GM23338 (cell line): ENCODE measurements at regions not wholly inside any gene's neighbourhood (a gene's known extent, or its start where the extent isn't known, plus 50 kb on each side); places are given as distances from the start of the nearest gene placed in this dataset.

Experiments
- ATAC-seq: fragments of 200-7000 bp; cut with Tn5 transposase; 3 replicates; pipeline ENCODE4 v1.9.1; 2020
- DNase-seq: peaks from one replicate; pipeline ENCODE4 v3.0.0-alpha.2; 2015; ENCODE audit warnings: low spot score
- H2AFZ ChIP-seq: fragments of 200-600 bp; sonication (generic); 2 replicates; pipeline ENCODE4 v1.8.0; 2016; ENCODE audit warnings: antibody characterized with exemption, mild to moderate bottlenecking, moderate library complexity
- H3F3A ChIP-seq: fragments of 200-600 bp; sonication (generic); replicated peaks from 2 replicates; pipeline ENCODE4 v1.8.0; 2017; ENCODE audit warnings: antibody characterized with exemption, mixed run types, low read depth
- H3K27ac ChIP-seq: fragments of 200-600 bp; sonication (generic); 2 replicates; pipeline ENCODE4 v1.6.1; 2016; ENCODE audit warnings: low read depth
- H3K27me3 ChIP-seq: fragments of 200-600 bp; sonication (generic); 2 replicates; pipeline ENCODE4 v1.8.0; 2016; ENCODE audit warnings: mild to moderate bottlenecking, mixed run types, moderate library complexity; ENCODE audit not compliant: insufficient read depth
- H3K36me3 ChIP-seq: fragments of 200-600 bp; sonication (generic); 2 replicates; pipeline ENCODE4 v1.8.0; 2016; ENCODE audit warnings: mild to moderate bottlenecking; ENCODE audit not compliant: insufficient read depth
- H3K4me1 ChIP-seq: fragments of 200-600 bp; sonication (generic); 2 replicates; pipeline ENCODE4 v1.8.0; 2016; ENCODE audit warnings: mild to moderate bottlenecking, moderate library complexity; ENCODE audit not compliant: insufficient read depth
- H3K4me2 ChIP-seq: fragments of 200-600 bp; sonication (generic); 2 replicates; pipeline ENCODE4 v1.7.1; 2017; ENCODE audit warnings: mixed run types
- H3K4me3 ChIP-seq: fragments of 200-600 bp; sonication (generic); 2 replicates; pipeline ENCODE4 v1.6.1; 2016; ENCODE audit warnings: mixed run types
- H3K79me2 ChIP-seq: fragments of 200-600 bp; sonication (generic); replicated peaks from 2 replicates; pipeline ENCODE4 v1.8.0; 2017; ENCODE audit warnings: mild to moderate bottlenecking; ENCODE audit not compliant: insufficient read depth
- H3K9me2 ChIP-seq: fragments of 200-600 bp; sonication (generic); 2 replicates; pipeline ENCODE4 v1.8.0; 2017; ENCODE audit not compliant: insufficient read depth
- H4K20me1 ChIP-seq: fragments of 200-600 bp; sonication (generic); replicated peaks from 2 replicates; pipeline ENCODE4 v1.8.0; 2017; ENCODE audit warnings: mild to moderate bottlenecking; ENCODE audit not compliant: insufficient read depth
- H3K27ac Mint-ChIP-seq: 2 replicates; pipeline ENCODE4 v1.8.0; 2020; ENCODE audit warnings: inconsistent platforms, mild to moderate bottlenecking, moderate library complexity, mixed read lengths
- H3K27me3 Mint-ChIP-seq: 3 replicates; pipeline ENCODE4 v1.8.0; 2022; ENCODE audit warnings: low read depth, mild to moderate bottlenecking, moderate library complexity, mixed read lengths, inconsistent platforms; ENCODE audit not compliant: insufficient read depth, poor library complexity
- H3K36me3 Mint-ChIP-seq: 3 replicates; pipeline ENCODE4 v1.8.0; 2021; ENCODE audit warnings: low read depth, mild to moderate bottlenecking, inconsistent platforms, moderate library complexity, mixed read lengths
- H3K4me1 Mint-ChIP-seq: 3 replicates; pipeline ENCODE4 v1.8.0; 2020; ENCODE audit warnings: mild to moderate bottlenecking, inconsistent platforms, mixed read lengths
- H3K4me3 Mint-ChIP-seq: 3 replicates; pipeline ENCODE4 v1.8.0; 2021; ENCODE audit warnings: moderate library complexity, mild to moderate bottlenecking, inconsistent platforms, mixed read lengths
- H3K9me3 Mint-ChIP-seq: 3 replicates; pipeline ENCODE4 v1.8.0; 2020; ENCODE audit warnings: moderate library complexity, mild to moderate bottlenecking, inconsistent platforms, mixed read lengths
- CREB1 ChIP-seq: fragments of 250-450 bp; sonication (Bioruptor Pico); IDR thresholded peaks from 2 replicates; pipeline ENCODE4 v1.5.0; 2020; ENCODE audit warnings: low read depth, mild to moderate bottlenecking, moderate library complexity
- EZH2 ChIP-seq: fragments of 200-600 bp; sonication (generic); IDR thresholded peaks from one replicate; pipeline ENCODE4 v1.8.0; 2017; ENCODE audit warnings: antibody characterized with exemption, mild to moderate bottlenecking, low read depth; ENCODE audit not compliant: unreplicated experiment
- EZH2phosphoT487 ChIP-seq: fragments of 200-600 bp; sonication (generic); IDR thresholded peaks from one replicate; pipeline ENCODE4 v1.8.1; 2018; ENCODE audit warnings: antibody characterized with exemption; ENCODE audit not compliant: unreplicated experiment
- JUNB ChIP-seq: IDR thresholded peaks from one replicate; pipeline ENCODE4 v1.6.1; 2016; ENCODE audit warnings: antibody characterized with exemption; ENCODE audit not compliant: unreplicated experiment
- NANOG ChIP-seq: IDR thresholded peaks from 2 replicates; pipeline ENCODE4 v1.6.1; 2016; ENCODE audit warnings: antibody characterized with exemption, borderline replicate concordance
- POLR2AphosphoS5 ChIP-seq: IDR thresholded peaks from 2 replicates; pipeline ENCODE4 v1.6.1; 2016; ENCODE audit warnings: antibody characterized with exemption, low read depth
- REST ChIP-seq: IDR thresholded peaks from one replicate; pipeline ENCODE4 v1.6.1; 2018; ENCODE audit warnings: antibody characterized with exemption; ENCODE audit not compliant: unreplicated experiment
- STAT1 ChIP-seq: IDR thresholded peaks from one replicate; pipeline ENCODE4 v1.6.1; 2016; ENCODE audit warnings: antibody characterized with exemption; ENCODE audit not compliant: unreplicated experiment
- ZNF114 ChIP-seq: fragments of 250-450 bp; sonication (Bioruptor Pico); IDR thresholded peaks from 2 replicates; pipeline ENCODE4 v1.5.0; 2020; ENCODE audit warnings: mild to moderate bottlenecking, moderate library complexity
- ZNF331 ChIP-seq: fragments of 250-450 bp; sonication (Bioruptor Pico); IDR thresholded peaks from 2 replicates; pipeline ENCODE4 v1.5.0; 2020; ENCODE audit warnings: low read depth, mild to moderate bottlenecking, moderate library complexity
- TF ChIP-seq, protein P1 (sequence below): IDR thresholded peaks from 2 replicates; pipeline ENCODE4 v1.6.1; 2016; ENCODE audit warnings: antibody characterized with exemption
- TF ChIP-seq, protein P2 (sequence below), 2 experiments: fragments of 200-600 bp in 1 of 2; sonication (generic) in 1 of 2; conservative IDR thresholded peaks; 2 replicates each; pipeline versions ENCODE4 v1.5.1 to v1.6.1; 2016 to 2017; ENCODE audit warnings: antibody characterized with exemption in 2 of 2, low read depth in 2 of 2, mild to moderate bottlenecking in 2 of 2, moderate library complexity in 1 of 2
- TF ChIP-seq, protein P3 (sequence below): fragments of 250-450 bp; sonication (Bioruptor Pico); IDR thresholded peaks from 2 replicates; pipeline ENCODE4 v1.5.0; 2020; ENCODE audit warnings: mild to moderate bottlenecking, moderate library complexity

DNA sequence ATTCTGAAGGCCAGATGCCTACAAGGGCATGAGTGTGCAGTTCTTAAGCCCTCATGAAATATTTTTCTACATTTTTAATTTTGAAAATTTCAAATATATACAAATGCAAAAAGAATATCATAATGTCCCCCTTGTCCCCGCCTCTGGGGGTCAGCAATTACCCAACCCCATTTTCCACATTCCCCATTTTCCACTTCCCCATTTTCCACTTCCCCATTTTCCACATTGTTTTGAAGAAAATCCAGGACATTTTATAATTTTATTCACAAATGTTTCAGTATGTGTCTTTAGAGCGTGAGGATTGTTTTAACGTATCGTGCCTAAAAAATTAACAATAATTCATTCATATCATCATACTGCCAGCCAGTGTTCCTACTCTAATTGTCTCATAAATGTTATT, 403.6 kb upstream of the RAB6C start:
- Histone ChIP-seq H3K79me2 (no peaks in the 10 kb centered on the region), H3K9me2 (no peaks in the 10 kb centered on the region; the same call in 1 of the 2 replicates), H2AFZ (no peak overlapping the region), H3K4me2 (no peak overlapping the region), H3K36me3 (no peaks in the 10 kb centered on the region), H4K20me1 (no peaks in the 10 kb centered on the region), H3K4me3 (no peak overlapping the region), H3K27me3 (no peaks in the 10 kb centered on the region), H3K4me1 (no peaks in the 10 kb centered on the region), H3K27ac (no peak overlapping the region), H3F3A (no peaks in the 10 kb centered on the region)
- Mint-ChIP-seq H3K27me3 (peaks cover 1% of the 10 kb centered on the region), H3K27ac (no peak overlapping the region), H3K4me3 (no peak overlapping the region), H3K36me3 (peaks cover 10% of the 10 kb centered on the region), H3K9me3 (peaks cover 36% of the 10 kb centered on the region), H3K4me1 (no peaks in the 10 kb centered on the region)
- ATAC-seq = no peak
- no peak for TF ChIP-seq EZH2phosphoT487
- no peak for TF ChIP-seq ZNF114
- no peak for TF ChIP-seq POLR2AphosphoS5
- no peak for TF ChIP-seq REST
- no peak for TF ChIP-seq JUNB
- no peak for TF ChIP-seq ZNF331 (CRISPR knock-in tag)
- no peak for TF ChIP-seq NANOG
- TF ChIP-seq, protein P1, sequence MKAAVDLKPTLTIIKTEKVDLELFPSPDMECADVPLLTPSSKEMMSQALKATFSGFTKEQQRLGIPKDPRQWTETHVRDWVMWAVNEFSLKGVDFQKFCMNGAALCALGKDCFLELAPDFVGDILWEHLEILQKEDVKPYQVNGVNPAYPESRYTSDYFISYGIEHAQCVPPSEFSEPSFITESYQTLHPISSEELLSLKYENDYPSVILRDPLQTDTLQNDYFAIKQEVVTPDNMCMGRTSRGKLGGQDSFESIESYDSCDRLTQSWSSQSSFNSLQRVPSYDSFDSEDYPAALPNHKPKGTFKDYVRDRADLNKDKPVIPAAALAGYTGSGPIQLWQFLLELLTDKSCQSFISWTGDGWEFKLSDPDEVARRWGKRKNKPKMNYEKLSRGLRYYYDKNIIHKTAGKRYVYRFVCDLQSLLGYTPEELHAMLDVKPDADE = no peak
- TF ChIP-seq, protein P2, sequence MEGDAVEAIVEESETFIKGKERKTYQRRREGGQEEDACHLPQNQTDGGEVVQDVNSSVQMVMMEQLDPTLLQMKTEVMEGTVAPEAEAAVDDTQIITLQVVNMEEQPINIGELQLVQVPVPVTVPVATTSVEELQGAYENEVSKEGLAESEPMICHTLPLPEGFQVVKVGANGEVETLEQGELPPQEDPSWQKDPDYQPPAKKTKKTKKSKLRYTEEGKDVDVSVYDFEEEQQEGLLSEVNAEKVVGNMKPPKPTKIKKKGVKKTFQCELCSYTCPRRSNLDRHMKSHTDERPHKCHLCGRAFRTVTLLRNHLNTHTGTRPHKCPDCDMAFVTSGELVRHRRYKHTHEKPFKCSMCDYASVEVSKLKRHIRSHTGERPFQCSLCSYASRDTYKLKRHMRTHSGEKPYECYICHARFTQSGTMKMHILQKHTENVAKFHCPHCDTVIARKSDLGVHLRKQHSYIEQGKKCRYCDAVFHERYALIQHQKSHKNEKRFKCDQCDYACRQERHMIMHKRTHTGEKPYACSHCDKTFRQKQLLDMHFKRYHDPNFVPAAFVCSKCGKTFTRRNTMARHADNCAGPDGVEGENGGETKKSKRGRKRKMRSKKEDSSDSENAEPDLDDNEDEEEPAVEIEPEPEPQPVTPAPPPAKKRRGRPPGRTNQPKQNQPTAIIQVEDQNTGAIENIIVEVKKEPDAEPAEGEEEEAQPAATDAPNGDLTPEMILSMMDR (conservative IDR thresholded peaks at IDR 0.05; ENCODE audit: low read depth in 2 of 2) = no peak
- no peak for TF ChIP-seq CREB1 (CRISPR knock-in tag)
- no peak for TF ChIP-seq STAT1
- TF ChIP-seq EZH2 = no peak
- TF ChIP-seq, protein P3, sequence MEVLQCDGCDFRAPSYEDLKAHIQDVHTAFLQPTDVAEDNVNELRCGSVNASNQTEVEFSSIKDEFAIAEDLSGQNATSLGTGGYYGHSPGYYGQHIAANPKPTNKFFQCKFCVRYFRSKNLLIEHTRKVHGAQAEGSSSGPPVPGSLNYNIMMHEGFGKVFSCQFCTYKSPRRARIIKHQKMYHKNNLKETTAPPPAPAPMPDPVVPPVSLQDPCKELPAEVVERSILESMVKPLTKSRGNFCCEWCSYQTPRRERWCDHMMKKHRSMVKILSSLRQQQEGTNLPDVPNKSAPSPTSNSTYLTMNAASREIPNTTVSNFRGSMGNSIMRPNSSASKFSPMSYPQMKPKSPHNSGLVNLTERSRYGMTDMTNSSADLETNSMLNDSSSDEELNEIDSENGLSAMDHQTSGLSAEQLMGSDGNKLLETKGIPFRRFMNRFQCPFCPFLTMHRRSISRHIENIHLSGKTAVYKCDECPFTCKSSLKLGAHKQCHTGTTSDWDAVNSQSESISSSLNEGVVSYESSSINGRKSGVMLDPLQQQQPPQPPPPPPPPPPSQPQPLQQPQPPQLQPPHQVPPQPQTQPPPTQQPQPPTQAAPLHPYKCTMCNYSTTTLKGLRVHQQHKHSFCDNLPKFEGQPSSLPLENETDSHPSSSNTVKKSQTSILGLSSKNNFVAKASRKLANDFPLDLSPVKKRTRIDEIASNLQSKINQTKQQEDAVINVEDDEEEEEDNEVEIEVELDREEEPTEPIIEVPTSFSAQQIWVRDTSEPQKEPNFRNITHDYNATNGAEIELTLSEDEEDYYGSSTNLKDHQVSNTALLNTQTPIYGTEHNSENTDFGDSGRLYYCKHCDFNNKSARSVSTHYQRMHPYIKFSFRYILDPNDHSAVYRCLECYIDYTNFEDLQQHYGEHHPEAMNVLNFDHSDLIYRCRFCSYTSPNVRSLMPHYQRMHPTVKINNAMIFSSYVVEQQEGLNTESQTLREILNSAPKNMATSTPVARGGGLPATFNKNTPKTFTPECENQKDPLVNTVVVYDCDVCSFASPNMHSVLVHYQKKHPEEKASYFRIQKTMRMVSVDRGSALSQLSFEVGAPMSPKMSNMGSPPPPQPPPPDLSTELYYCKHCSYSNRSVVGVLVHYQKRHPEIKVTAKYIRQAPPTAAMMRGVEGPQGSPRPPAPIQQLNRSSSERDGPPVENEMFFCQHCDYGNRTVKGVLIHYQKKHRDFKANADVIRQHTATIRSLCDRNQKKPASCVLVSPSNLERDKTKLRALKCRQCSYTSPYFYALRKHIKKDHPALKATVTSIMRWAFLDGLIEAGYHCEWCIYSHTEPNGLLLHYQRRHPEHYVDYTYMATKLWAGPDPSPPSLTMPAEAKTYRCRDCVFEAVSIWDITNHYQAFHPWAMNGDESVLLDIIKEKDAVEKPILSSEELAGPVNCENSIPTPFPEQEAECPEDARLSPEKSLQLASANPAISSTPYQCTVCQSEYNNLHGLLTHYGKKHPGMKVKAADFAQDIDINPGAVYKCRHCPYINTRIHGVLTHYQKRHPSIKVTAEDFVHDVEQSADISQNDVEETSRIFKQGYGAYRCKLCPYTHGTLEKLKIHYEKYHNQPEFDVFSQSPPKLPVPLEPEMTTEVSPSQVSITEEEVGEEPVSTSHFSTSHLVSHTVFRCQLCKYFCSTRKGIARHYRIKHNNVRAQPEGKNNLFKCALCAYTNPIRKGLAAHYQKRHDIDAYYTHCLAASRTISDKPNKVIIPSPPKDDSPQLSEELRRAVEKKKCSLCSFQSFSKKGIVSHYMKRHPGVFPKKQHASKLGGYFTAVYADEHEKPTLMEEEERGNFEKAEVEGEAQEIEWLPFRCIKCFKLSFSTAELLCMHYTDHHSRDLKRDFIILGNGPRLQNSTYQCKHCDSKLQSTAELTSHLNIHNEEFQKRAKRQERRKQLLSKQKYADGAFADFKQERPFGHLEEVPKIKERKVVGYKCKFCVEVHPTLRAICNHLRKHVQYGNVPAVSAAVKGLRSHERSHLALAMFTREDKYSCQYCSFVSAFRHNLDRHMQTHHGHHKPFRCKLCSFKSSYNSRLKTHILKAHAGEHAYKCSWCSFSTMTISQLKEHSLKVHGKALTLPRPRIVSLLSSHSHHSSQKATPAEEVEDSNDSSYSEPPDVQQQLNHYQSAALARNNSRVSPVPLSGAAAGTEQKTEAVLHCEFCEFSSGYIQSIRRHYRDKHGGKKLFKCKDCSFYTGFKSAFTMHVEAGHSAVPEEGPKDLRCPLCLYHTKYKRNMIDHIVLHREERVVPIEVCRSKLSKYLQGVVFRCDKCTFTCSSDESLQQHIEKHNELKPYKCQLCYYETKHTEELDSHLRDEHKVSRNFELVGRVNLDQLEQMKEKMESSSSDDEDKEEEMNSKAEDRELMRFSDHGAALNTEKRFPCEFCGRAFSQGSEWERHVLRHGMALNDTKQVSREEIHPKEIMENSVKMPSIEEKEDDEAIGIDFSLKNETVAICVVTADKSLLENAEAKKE (CRISPR knock-in tag) = no peak
- DNase-seq = no peak
